HepG2 (cell line): ENCODE measurements at regions not wholly inside any gene's neighbourhood (a gene's known extent, or its start where the extent isn't known, plus 50 kb on each side); places are given as distances from the start of the nearest gene placed in this dataset.

ENCODE experiments used
- DDIT3 ChIP-seq: sonication (generic); formaldehyde crosslinking; IDR thresholded peaks from 2 replicates; pipeline ENCODE4 v1.4.0; 2020; ENCODE audit warnings: mild to moderate bottlenecking, missing genetic modification reagents
- ESRRA ChIP-seq: sonication (generic); formaldehyde crosslinking; IDR thresholded peaks from 2 replicates; pipeline ENCODE4 v1.5.1; 2020; ENCODE audit warnings: mild to moderate bottlenecking, low read depth, missing genetic modification reagents
- FOXP4 ChIP-seq: sonication (generic); formaldehyde crosslinking; IDR thresholded peaks from 2 replicates; pipeline ENCODE4 v1.4.0; 2020; ENCODE audit warnings: missing genetic modification reagents
- HNRNPL ChIP-seq: fragments of 200-400 bp; formaldehyde crosslinking; IDR thresholded peaks from 2 replicates; pipeline ENCODE4 v1.6.1; 2017; ENCODE audit warnings: mild to moderate bottlenecking, low read depth, low read length
- JUND ChIP-seq: sonication (generic); formaldehyde crosslinking; IDR thresholded peaks from 2 replicates; pipeline ENCODE4 v1.8.0; 2022; ENCODE audit warnings: mild to moderate bottlenecking, missing genetic modification reagents
- KAT2B ChIP-seq: fragments of 150-350 bp; IDR thresholded peaks from 2 replicates; pipeline ENCODE4 v1.6.1; 2014; ENCODE audit warnings: low read depth, low read length, borderline replicate concordance
- NFKB2 ChIP-seq: sonication (generic); formaldehyde crosslinking; IDR thresholded peaks from 2 replicates; pipeline ENCODE4 v1.4.0; 2020; ENCODE audit warnings: missing genetic modification reagents, borderline replicate concordance
- SAFB2 ChIP-seq: sonication (generic); formaldehyde crosslinking; IDR thresholded peaks from 2 replicates; pipeline ENCODE4 v1.5.1; 2020; ENCODE audit warnings: missing genetic modification reagents, low read depth, mild to moderate bottlenecking, borderline replicate concordance
- SIN3A ChIP-seq: IDR thresholded peaks from 2 replicates; pipeline ENCODE4 v1.6.1; 2011; ENCODE audit warnings: low read depth, mild to moderate bottlenecking, control low read depth, low read length, borderline replicate concordance
- SMAD3 ChIP-seq: sonication (generic); formaldehyde crosslinking; IDR thresholded peaks from 2 replicates; pipeline ENCODE4 v1.4.0; 2020; ENCODE audit warnings: missing genetic modification reagents
- XRCC5 ChIP-seq: fragments of 200-400 bp; formaldehyde crosslinking; optimal IDR thresholded peaks from 2 replicates; pipeline ENCODE3; 2017; ENCODE audit warnings: mild to moderate bottlenecking, low read length
- ZBTB37 ChIP-seq: sonication (generic); formaldehyde crosslinking; IDR thresholded peaks from 2 replicates; pipeline ENCODE4 v1.4.0; 2020; ENCODE audit warnings: mild to moderate bottlenecking, missing genetic modification reagents
- ZNF646 ChIP-seq: sonication (generic); formaldehyde crosslinking; IDR thresholded peaks from 2 replicates; pipeline ENCODE4 v1.9.0; 2021; ENCODE audit warnings: mild to moderate bottlenecking, missing genetic modification reagents
- ZNF761 ChIP-seq: sonication (generic); formaldehyde crosslinking; conservative IDR thresholded peaks from 2 replicates; pipeline ENCODE4 v1.4.0; 2020; ENCODE audit warnings: mild to moderate bottlenecking, missing genetic modification reagents
- TF ChIP-seq, protein P1 (sequence below): sonication (generic); formaldehyde crosslinking; IDR thresholded peaks from 2 replicates; pipeline ENCODE4 v1.4.0; 2020; ENCODE audit warnings: missing genetic modification reagents

DNA sequence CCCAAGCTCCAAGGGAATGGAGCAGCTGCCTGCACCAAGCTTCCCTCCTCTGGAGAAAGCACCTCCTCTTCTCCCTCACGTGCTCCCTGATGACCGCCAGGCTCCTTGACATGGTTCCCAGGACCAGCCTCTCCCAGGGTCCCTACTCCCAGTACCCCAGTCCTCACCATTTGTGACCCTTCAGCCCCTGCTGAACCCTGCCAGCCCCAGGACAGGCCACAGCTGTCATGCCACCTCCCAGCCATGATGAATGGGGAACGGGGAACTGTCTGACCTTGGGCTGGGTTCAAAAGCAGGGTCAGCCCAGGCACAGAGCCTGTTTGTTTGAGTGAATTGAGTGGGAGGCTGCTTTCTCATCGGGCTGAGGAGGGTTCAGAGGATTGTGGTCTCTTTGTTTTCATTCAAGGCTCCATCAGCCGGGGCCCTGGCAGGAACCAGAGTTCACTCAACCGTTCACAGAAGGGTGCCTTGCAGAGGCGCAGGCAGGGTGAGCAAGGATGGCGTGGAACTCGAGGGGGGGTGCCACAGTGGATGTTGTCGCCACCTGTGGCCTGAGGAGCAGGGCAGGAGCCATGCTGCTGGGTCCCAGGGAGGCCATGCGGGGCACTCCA lies 344.5 kb upstream of the SFSWAP start (continued):
- TF ChIP-seq FOXP4 (no peak), SAFB2 (CRISPR knock-in tag) (no peak), ZNF646 (CRISPR knock-in tag) (no peak), DDIT3 (no peak), ZNF761 (0 out of 2 replicates have a peak, but pooled peaks have one; percentile 32), ZBTB37 (CRISPR knock-in tag) (no peak), ESRRA (CRISPR knock-in tag) (no peak), HNRNPL (0 out of 2 replicates have a peak, but pooled peaks have one; percentile 38), KAT2B (no peak), JUND (no peak), XRCC5 (no peak), SMAD3 (no peak), NFKB2 (CRISPR knock-in tag) (0 out of 2 replicates have a peak, but pooled peaks have one; percentile 6), SIN3A (no peak)
- TF ChIP-seq, protein P1, sequence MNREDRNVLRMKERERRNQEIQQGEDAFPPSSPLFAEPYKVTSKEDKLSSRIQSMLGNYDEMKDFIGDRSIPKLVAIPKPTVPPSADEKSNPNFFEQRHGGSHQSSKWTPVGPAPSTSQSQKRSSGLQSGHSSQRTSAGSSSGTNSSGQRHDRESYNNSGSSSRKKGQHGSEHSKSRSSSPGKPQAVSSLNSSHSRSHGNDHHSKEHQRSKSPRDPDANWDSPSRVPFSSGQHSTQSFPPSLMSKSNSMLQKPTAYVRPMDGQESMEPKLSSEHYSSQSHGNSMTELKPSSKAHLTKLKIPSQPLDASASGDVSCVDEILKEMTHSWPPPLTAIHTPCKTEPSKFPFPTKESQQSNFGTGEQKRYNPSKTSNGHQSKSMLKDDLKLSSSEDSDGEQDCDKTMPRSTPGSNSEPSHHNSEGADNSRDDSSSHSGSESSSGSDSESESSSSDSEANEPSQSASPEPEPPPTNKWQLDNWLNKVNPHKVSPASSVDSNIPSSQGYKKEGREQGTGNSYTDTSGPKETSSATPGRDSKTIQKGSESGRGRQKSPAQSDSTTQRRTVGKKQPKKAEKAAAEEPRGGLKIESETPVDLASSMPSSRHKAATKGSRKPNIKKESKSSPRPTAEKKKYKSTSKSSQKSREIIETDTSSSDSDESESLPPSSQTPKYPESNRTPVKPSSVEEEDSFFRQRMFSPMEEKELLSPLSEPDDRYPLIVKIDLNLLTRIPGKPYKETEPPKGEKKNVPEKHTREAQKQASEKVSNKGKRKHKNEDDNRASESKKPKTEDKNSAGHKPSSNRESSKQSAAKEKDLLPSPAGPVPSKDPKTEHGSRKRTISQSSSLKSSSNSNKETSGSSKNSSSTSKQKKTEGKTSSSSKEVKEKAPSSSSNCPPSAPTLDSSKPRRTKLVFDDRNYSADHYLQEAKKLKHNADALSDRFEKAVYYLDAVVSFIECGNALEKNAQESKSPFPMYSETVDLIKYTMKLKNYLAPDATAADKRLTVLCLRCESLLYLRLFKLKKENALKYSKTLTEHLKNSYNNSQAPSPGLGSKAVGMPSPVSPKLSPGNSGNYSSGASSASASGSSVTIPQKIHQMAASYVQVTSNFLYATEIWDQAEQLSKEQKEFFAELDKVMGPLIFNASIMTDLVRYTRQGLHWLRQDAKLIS (CRISPR knock-in tag) = no peak
